NCI-H1694 (cell line): ENCODE measurements at regions not wholly inside any gene's neighbourhood (a gene's known extent, or its start where the extent isn't known, plus 50 kb on each side); places are given as distances from the start of the nearest gene placed in this dataset.

Experiments
- DNase-seq: peaks from one replicate; lab custom pipeline; 2025; lab: John Stamatoyannopoulos, UW

- DNase-seq: no peak
Measured at GRCh38 chr2:118665784-118666529, 181.5 kb downstream of the EN1 start.

- no peak for DNase-seq
Measured at GRCh38 chr2:118661179-118661578, 186.3 kb downstream of the EN1 start.

DNA sequence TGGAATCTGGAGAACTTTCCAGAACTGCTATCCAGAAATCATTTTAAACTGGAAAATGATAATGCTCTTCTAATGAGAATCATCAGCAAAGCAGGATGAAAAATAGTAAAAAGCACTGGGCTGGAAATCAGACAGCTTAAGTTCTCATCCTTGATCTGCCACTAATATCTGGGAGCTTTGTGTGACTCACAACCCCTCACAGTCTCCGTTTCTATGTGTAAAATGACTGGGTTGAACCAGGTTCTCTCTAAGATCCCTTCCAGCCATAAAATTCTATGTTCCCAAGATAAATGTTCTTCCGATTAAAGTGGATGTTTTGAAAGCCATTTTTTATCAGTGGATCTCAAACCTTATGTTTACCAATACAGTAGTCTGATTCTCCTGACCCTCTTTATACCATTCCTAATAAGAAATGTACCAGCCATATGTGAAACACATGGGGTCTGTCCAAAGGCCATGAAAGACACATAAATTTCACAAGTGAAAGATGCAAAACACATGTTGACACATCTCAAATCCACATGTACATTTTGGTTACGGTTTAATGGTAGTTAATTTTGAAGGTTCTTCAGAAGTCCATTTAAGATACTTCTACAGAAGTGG is 188.8 kb downstream of the EN1 start:
- no peak for DNase-seq

GRCh38 chr2:118657466-118657865 is 190.0 kb downstream of the EN1 start:
- DNase-seq: no peak

DNA sequence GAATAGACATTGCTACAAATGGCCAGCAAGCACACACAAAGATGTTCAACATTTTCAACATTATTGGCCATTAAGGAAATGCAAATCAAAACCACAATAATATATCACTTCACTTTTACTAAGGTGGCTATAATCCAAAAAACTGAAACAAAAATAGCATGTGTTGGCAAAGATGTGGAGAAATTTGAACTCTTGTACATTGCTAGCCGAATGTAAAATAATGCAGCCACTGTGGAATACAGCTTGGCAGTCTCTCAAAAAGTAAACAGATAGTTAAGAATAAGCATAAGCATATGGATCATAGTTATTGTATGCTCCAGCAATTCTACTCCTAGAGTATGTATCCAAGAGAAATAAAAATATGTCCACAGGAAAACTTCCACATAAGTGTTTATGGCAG is 192.5 kb downstream of the EN1 start:
- DNase-seq: no peak

- no peak for DNase-seq
Measured at GRCh38 chr2:118650327-118650726, 197.1 kb downstream of the EN1 start.

GRCh38 chr2:118645876-118646275 is 201.6 kb downstream of the EN1 start:
- no peak for DNase-seq

DNA sequence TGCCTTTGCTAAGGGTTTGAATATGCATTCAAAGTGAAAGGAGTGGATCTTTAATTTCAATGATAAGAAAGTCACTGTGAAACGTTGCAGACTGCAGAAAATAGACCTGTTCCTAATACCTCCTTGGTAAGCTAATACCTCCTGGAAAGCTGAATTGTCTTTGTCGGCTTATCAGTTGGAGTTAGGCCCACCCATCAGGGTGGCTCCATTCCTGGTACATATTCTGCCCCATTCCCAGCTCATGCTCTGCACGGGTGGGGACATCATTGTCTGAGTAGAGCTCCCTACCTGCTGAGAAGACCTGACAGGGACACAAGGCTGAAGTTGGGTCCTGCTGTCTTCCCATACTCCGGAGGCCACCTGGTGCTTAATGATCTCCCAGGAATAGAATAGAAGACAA is 203.3 kb downstream of the EN1 start:
- no peak for DNase-seq

DNA sequence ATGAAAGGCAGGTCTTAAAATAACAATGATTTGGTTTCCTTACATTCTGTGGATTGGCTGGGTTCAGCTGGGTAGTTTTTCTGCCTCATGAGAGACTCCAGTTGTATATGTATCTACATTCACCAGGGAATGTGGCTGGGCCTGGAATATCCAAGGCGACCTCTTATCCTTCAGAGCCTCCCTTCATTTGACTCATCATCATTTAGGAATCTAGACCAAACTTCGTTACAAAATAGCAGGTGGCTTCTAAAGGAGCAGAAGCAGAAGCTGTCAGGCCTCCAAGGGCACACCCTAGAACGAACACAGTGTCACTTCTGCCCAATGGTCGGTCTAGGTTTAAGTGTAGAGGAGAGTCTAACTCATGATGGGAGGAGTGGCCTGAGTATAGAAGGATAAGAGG is 204.2 kb downstream of the EN1 start:
- no peak for DNase-seq

DNA sequence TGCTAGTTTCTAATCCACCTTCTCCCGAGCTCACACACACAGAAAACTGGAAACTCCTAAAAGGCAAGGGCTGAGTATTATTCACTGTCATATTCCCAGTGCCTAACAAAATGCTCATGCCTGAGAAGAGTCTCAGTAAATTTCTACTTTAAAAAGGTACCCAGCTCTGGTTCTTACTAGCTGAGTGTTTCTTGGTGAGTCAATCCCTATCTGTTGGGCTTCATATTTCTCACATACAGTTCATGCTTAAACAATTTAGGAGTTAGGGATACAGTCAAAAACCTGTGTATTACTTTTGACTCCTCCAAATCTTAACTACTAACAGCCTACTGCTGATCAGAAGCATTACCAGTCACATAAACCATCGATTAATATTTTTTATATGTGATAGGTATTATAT is 204.9 kb downstream of the EN1 start:
- DNase-seq: no peak

DNA sequence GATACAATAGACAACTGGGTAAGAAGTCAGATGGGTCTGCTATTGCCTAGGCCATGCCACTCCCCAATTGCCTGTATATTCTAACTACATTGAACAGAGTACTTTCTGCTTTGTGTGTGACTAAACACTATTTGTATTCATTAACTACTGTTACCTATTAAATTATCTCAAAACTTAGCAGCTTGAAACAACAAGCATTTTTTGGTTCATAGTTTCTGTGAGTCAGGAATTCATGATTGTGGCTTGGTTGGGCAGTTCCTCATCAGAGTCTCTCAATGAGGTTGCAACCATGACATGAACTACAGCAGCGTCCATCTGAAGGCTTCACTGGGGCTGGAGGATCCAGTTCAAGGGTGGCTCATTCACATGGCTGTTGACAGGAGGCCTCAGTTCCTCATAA is 205.7 kb downstream of the EN1 start:
- DNase-seq: no peak

- DNase-seq: no peak
Measured at GRCh38 chr2:118639371-118639770, 208.1 kb downstream of the EN1 start.

DNA sequence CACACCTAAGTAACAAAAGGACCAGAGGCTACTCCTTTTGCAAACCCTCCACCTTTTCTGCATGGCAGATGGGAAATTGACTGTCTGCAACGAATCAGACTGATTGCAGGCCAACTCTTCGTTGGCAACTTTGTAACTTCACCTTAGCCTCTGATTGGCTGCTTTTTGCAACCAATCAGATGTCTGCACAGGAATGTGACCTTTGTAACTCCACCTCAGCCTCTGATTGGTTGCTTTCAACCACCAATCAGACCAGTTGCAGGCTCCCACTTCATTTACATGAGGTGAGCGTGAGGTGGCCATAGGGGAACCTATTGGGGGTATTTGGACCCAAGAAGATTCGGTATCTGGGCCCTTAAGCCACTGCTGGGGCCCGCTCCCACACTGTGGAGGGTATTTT is 209.0 kb downstream of the EN1 start:
- DNase-seq: no peak

DNA sequence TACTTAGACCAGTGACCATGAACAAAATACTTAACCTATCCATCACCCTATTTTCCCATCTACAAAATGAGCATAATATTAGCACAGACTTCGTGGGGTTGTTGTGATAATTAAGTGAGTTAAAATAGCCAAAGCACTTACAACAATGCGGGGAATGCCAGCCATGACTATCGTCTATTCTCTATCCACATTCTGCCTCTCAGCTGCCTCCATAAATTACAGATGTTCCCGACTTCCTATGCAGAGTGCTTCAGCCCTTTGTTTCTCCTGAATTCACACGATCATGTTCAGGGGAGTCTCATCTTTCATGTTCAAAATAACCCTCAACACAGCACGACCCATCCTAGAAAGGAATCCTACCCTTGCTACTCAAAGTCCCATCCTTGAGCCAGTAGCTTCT is 211.6 kb downstream of the EN1 start:
- DNase-seq: no peak

DNA sequence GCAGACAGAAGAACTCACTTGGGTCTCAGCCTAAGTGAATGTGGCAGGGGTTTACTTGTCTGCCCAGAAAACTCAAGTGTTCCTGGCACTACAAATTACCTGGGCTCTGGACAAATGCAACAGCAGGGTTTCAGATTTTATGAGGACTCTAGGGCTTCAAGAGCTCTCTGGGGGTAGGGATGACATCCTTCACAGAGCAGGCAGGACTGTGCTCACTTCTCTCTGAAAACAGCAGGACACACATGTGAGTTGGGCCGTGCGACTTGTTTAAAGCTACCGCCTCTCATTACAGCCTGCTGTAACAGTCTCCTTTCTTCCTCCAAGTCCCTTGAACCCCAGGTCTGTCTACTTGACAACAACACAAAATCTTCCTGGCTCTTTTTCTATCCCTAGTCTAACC is 212.6 kb downstream of the EN1 start:
- DNase-seq: no peak

DNA sequence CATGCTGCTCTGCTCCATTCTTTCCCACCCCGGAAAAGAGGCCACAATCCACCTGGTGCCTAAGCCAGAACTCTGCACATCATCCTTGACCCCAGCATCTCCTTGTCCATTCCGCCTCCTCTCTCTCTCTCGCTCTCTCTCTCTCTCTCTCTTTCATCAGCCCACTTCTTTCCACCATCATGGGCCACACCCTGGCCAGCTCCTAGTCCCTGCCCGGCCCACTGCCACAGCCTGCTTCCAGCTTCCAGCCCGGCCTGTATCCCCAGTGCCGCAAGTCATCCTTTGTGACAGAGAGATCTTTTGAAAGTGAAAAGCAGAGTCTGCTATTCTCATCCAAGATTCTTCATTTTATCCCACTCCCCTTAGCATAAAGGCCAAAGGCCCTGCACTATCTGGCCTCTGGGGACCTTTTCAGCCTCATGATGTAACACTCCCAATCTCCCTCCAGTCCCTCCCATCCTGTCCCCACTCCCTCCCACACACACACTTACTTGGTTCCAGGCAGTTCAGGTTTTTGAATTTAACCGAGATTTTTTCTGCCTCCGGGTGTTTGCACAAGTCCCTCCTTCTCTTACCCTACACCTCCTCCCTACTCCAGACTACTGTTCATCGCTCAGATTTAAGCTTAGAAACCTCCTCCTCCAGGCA is 214.0 kb downstream of the EN1 start:
- no peak for DNase-seq

DNA sequence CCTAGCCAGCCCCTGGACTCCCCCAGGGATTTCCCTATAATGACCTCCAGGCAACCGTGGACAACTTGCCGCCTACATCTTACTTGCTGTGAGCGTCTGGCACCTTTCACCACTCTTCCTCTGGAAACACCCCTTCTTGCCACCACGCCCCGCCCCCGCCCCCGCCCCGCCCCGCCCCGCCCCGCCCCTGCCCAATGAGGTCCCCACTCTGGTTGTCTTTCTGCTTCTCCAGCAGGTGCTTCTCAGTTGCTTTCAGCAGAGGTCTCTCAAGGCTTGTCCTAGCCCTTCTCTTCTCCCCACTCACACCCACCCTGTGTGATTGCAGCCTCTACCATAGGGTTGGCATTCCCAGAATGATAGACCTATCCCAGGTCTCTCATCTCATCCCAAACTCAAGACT is 214.5 kb downstream of the EN1 start:
- DNase-seq: no peak

- no peak for DNase-seq
Measured at GRCh38 chr2:118627156-118627555, 220.3 kb downstream of the EN1 start.

- no peak for DNase-seq
Measured at GRCh38 chr2:118622913-118623312, 224.5 kb downstream of the EN1 start.

GRCh38 chr2:118622108-118622507 is 225.3 kb downstream of the EN1 start:
- DNase-seq: no peak

DNA sequence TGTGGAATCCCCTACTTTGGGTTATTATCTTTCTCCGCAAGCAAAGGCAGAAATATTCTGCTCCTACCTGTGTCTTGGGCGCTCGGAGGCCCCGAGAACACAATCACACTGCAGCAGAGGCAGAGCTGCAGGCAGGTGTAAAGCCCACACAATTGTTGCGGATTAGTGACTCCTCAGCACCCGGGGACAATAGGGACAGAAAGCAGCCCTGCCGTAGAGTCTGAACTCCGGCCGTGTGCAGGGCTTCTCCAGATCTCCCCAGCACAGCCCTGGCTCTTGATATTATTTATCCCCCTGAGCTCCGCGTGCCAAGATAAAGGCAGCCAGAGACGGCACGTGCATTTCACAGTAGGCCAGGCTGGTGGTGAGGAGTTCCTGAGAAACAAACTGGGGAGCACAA is 229.2 kb downstream of the EN1 start:
- no peak for DNase-seq

- DNase-seq: no peak
Measured at GRCh38 chr2:118616432-118616831, 231.0 kb downstream of the EN1 start.

- DNase-seq: no peak
Measured at GRCh38 chr2:118614841-118615271, 232.6 kb downstream of the EN1 start.

GRCh38 chr2:118613737-118614136 is 233.7 kb downstream of the EN1 start:
- DNase-seq: no peak
